ENCODE measurements at regions not wholly inside any gene's neighbourhood (a gene's known extent, or its start where the extent isn't known, plus 50 kb on each side); places are given as distances from the start of the nearest gene placed in this dataset.

DNA sequence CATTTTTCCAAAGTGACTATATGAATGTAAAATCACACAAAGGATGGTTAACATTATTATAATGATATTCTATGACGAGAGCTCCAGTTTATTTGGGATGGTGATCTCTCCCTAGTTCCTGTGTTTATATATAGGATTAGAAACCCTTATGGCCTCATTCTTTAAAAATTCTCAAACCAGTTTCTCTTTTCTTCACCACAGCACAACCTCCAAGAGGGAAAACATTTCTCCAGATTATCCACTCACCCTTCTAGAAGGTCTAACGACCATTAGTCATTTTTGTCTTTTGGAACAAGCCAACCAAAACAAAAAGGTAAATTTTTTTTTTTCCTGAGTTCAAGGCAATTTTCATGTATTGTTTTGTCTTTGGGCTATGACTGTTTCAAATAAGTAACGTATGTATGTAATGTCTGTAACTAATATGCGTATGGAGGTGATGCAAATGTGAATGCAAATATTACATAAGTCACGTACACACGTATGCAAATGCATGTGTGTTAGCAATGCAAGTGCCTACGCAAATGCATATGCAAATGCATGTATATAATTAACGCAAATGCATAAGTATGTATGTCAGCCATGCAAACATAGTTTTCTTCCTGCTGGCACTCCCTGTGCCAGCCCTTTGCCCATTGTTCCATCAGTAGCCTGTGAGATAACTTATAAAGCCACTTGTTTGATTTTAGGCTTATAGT is 72.5 kb upstream of the MORC3 start:
- Histone ChIP-seq H3K27ac (ENCODE audit: low read depth in 2 of 2, low read length in 1 of 2) (no peak overlapping the region), H3K9me2 (no peaks in the 10 kb centered on the region), H3K9me3 (no peaks in the 10 kb centered on the region), H4K20me1 (ENCODE audit: insufficient read depth) (no peaks in the 10 kb centered on the region), H3K27me3 (ENCODE audit: insufficient read depth) (no peaks in the 10 kb centered on the region), H2AFZ (ENCODE audit: low read depth) (no peak overlapping the region), H3K36me3 (replicated peaks in 1 of 2; ENCODE audit: control insufficient read depth in 1 of 2, insufficient read depth in 2 of 2, low read length in 1 of 2) (peaks cover 0 to 15% of the 10 kb centered on the region in 2 experiments), H3K9ac (no peak overlapping the region), H3F3A (replicated peaks; ENCODE audit: insufficient read depth) (no peaks in the 10 kb centered on the region), H3K4me1 (ENCODE audit: control insufficient read depth in 1 of 2, insufficient read depth in 2 of 2, low read depth in 1 of 2, low read length in 1 of 2) (no peaks in the 10 kb centered on the region), H3K79me2 (ENCODE audit: insufficient read depth) (no peaks in the 10 kb centered on the region), H3K4me2 (no peak overlapping the region), H3K4me3 (ENCODE audit: low read depth in 2 of 2, low read length in 1 of 2) (no peak overlapping the region)
- ChIA-PET CTCF (interaction anchor here (1.4 kb wide), 1 partner anchor 9 kb away, joined by 3 read pairs; no protein-coding TSS in a partner anchor), POLR2A (no interaction called here)
- DNase-seq = no peak
- 98% methylated on average over 8 of the region's 8 CpGs for WGBS (ENCODE audit: low lambda C conversion rate)
- TF ChIP-seq EP300 (IDR thresholded peaks at IDR 0.05; ENCODE audit: borderline replicate concordance in 1 of 2, low read depth in 1 of 2, low read length in 1 of 2) = no peak
- TF ChIP-seq, protein P1, sequence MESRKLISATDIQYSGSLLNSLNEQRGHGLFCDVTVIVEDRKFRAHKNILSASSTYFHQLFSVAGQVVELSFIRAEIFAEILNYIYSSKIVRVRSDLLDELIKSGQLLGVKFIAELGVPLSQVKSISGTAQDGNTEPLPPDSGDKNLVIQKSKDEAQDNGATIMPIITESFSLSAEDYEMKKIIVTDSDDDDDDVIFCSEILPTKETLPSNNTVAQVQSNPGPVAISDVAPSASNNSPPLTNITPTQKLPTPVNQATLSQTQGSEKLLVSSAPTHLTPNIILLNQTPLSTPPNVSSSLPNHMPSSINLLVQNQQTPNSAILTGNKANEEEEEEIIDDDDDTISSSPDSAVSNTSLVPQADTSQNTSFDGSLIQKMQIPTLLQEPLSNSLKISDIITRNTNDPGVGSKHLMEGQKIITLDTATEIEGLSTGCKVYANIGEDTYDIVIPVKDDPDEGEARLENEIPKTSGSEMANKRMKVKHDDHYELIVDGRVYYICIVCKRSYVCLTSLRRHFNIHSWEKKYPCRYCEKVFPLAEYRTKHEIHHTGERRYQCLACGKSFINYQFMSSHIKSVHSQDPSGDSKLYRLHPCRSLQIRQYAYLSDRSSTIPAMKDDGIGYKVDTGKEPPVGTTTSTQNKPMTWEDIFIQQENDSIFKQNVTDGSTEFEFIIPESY (IDR thresholded peaks at IDR 0.05; ENCODE audit: borderline replicate concordance, low read depth) = no peak
- TF ChIP-seq TAF1 (IDR thresholded peaks at IDR 0.05; ENCODE audit: borderline replicate concordance, low read depth, low read length) = no peak
- no peak for TF ChIP-seq USF1 (IDR thresholded peaks at IDR 0.05; ENCODE audit: borderline replicate concordance, low read depth)
- no peak for TF ChIP-seq RXRA (IDR thresholded peaks at IDR 0.05; ENCODE audit: borderline replicate concordance, low read depth)
- no peak for TF ChIP-seq NFIC (IDR thresholded peaks at IDR 0.05; ENCODE audit: borderline replicate concordance)
- no peak for TF ChIP-seq TCF12 (IDR thresholded peaks at IDR 0.05)
- TF ChIP-seq, protein P2, sequence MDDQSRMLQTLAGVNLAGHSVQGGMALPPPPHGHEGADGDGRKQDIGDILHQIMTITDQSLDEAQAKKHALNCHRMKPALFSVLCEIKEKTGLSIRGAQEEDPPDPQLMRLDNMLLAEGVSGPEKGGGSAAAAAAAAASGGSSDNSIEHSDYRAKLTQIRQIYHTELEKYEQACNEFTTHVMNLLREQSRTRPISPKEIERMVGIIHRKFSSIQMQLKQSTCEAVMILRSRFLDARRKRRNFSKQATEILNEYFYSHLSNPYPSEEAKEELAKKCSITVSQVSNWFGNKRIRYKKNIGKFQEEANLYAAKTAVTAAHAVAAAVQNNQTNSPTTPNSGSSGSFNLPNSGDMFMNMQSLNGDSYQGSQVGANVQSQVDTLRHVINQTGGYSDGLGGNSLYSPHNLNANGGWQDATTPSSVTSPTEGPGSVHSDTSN (IDR thresholded peaks at IDR 0.05) = no peak
- no peak for TF ChIP-seq TEAD4 (IDR thresholded peaks at IDR 0.05; ENCODE audit: borderline replicate concordance, insufficient read depth)
- no peak for TF ChIP-seq GATA2 (CRISPR knock-in tag; IDR thresholded peaks at IDR 0.05)
- TF ChIP-seq MAX (IDR thresholded peaks at IDR 0.05; ENCODE audit: low read depth) = no peak
- TF ChIP-seq USF2 (IDR thresholded peaks at IDR 0.05; ENCODE audit: borderline replicate concordance, low read depth, low read length) = no peak
- TF ChIP-seq MEF2A (IDR thresholded peaks at IDR 0.05; ENCODE audit: borderline replicate concordance, low read depth) = no peak
- no peak for TF ChIP-seq MXI1 (IDR thresholded peaks at IDR 0.05; ENCODE audit: low read depth, low read length)
- TF ChIP-seq FOXJ3 (CRISPR knock-in tag; IDR thresholded peaks at IDR 0.05) = no peak
- no peak for TF ChIP-seq FOSL2 (IDR thresholded peaks at IDR 0.05; ENCODE audit: borderline replicate concordance, low read depth)
- TF ChIP-seq IRF3 (IDR thresholded peaks at IDR 0.05; ENCODE audit: low read depth, low read length) = no peak

All from SK-N-SH (cell line).